HepG2 (cell line): ENCODE measurements at regions not wholly inside any gene's neighbourhood (a gene's known extent, or its start where the extent isn't known, plus 50 kb on each side); places are given as distances from the start of the nearest gene placed in this dataset.

Experiments
- AHR ChIP-seq: IDR thresholded peaks from 2 replicates; pipeline ENCODE4 v1.6.1; 2018; ENCODE audit warnings: missing genetic modification reagents, missing compliant biosample characterization
- ARID5B ChIP-seq: IDR thresholded peaks from 2 replicates; pipeline ENCODE4 v1.4.0; 2020; ENCODE audit warnings: mild to moderate bottlenecking, missing genetic modification reagents
- BORCS8-MEF2B ChIP-seq: sonication (generic); formaldehyde crosslinking; IDR thresholded peaks from 2 replicates; pipeline ENCODE4 v1.8.0; 2022; ENCODE audit warnings: mild to moderate bottlenecking, missing genetic modification reagents
- BRCA1 ChIP-seq: sonication (generic); formaldehyde crosslinking; IDR thresholded peaks from 2 replicates; pipeline ENCODE4 v1.4.0; 2020; ENCODE audit warnings: missing genetic modification reagents
- FIP1L1 ChIP-seq: fragments of 200-400 bp; formaldehyde crosslinking; IDR thresholded peaks from 2 replicates; pipeline ENCODE4 v1.6.1; 2018; ENCODE audit warnings: low read depth, mild to moderate bottlenecking, low read length, moderate library complexity, borderline replicate concordance; ENCODE audit not compliant: insufficient read depth
- FOSL2 ChIP-seq: sonication (generic); formaldehyde crosslinking; IDR thresholded peaks from 2 replicates; pipeline ENCODE4 v1.4.0; 2020; ENCODE audit warnings: missing genetic modification reagents
- GZF1 ChIP-seq: sonication (generic); formaldehyde crosslinking; IDR thresholded peaks from 2 replicates; pipeline ENCODE4 v1.5.1; 2020; ENCODE audit warnings: mild to moderate bottlenecking, missing genetic modification reagents
- NBN ChIP-seq: fragments of 450-650 bp; conservative IDR thresholded peaks from 2 replicates; pipeline ENCODE4 v1.6.1; 2017
- RBM22 ChIP-seq: fragments of 200-400 bp; formaldehyde crosslinking; optimal IDR thresholded peaks from 2 replicates; pipeline ENCODE3; 2017; ENCODE audit warnings: mild to moderate bottlenecking, low read length, moderate library complexity
- TBX3 ChIP-seq: fragments of 450-650 bp; IDR thresholded peaks from 2 replicates; pipeline ENCODE4 v1.6.1; 2017; ENCODE audit warnings: antibody characterized with exemption, mild to moderate bottlenecking, inconsistent platforms, borderline replicate concordance
- ZBTB37 ChIP-seq: sonication (generic); formaldehyde crosslinking; IDR thresholded peaks from 2 replicates; pipeline ENCODE4 v1.4.0; 2020; ENCODE audit warnings: mild to moderate bottlenecking, missing genetic modification reagents
- ZBTB39 ChIP-seq: sonication (generic); formaldehyde crosslinking; IDR thresholded peaks from 2 replicates; pipeline ENCODE4 v1.5.0; 2020; ENCODE audit warnings: missing genetic modification reagents
- ZNF180 ChIP-seq: sonication (generic); formaldehyde crosslinking; IDR thresholded peaks from 2 replicates; pipeline ENCODE4 v1.4.0; 2020; ENCODE audit warnings: low read depth, missing genetic modification reagents, borderline replicate concordance
- ZNF407 ChIP-seq: sonication (generic); formaldehyde crosslinking; IDR thresholded peaks from one replicate; pipeline ENCODE4 v1.5.1; 2020; ENCODE audit warnings: mild to moderate bottlenecking, missing genetic modification reagents; ENCODE audit errors: not compliant biosample characterization
- ZNF773 ChIP-seq: sonication (generic); formaldehyde crosslinking; IDR thresholded peaks from 2 replicates; pipeline ENCODE4 v1.4.0; 2020; ENCODE audit warnings: missing genetic modification reagents, borderline replicate concordance

DNA sequence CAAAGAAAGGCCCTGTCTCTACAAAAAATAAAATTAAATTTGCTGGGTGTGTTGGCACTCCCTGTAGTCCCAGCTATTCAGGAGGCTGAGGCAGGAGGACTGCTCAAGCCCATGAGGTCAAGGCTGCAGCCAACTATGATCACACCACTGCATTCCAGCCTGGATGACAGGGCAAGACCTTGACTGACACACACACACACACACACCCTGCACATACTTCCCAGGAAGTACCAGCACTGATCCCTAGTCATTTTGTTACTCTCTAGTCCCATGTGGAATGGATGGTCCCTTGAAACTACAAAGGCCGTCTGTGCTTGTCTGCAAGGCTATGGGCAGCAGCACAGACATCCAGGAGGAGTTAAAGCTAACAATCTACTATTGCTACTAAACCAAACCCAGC lies 59.7 kb upstream of the CYP2D6 start (continued):
- TF ChIP-seq NBN, result no peak
- peak; percentile 59 for TF ChIP-seq RBM22
- no peak for TF ChIP-seq BRCA1
- no peak for TF ChIP-seq AHR (CRISPR knock-in tag)
- TF ChIP-seq ARID5B (CRISPR knock-in tag), result 0 out of 2 replicates have a peak, but pooled peaks have one; percentile 10
- TF ChIP-seq ZNF180, result no peak
- TF ChIP-seq FIP1L1, result no peak
- no peak for TF ChIP-seq GZF1 (CRISPR knock-in tag)
- TF ChIP-seq ZBTB39 (CRISPR knock-in tag), result peak; percentile 32; the same call in 1 of the 2 replicates
- no peak for TF ChIP-seq ZNF407 (CRISPR knock-in tag)
- no peak for TF ChIP-seq ZBTB37 (CRISPR knock-in tag)
- peak; percentile 71 for TF ChIP-seq FOSL2
- TF ChIP-seq TBX3, result no peak
- TF ChIP-seq ZNF773 (CRISPR knock-in tag), result no peak
- TF ChIP-seq BORCS8-MEF2B (CRISPR knock-in tag), result no peak
